Sigmoid colon (tissue), 6 donors: ENCODE measurements at regions not wholly inside any gene's neighbourhood (a gene's known extent, or its start where the extent isn't known, plus 50 kb on each side); places are given as distances from the start of the nearest gene placed in this dataset.

Experiments
- DNase-seq: peaks from one replicate; pipeline ENCODE4 v3.0.0-alpha.2; 2019
- H3K27ac ChIP-seq, 4 donors: fragments of 200-600 bp; sonication (generic); one replicate each; pipeline ENCODE4 v1.5.1; 2016 to 2019; ENCODE audit warnings: mild to moderate bottlenecking in 1 of 4
- H3K27me3 ChIP-seq, 3 donors: fragments of 200-600 bp; sonication (generic); one replicate each; pipeline ENCODE4 v1.5.1; 2019; ENCODE audit warnings: mild to moderate bottlenecking in 1 of 3
- H3K36me3 ChIP-seq, 4 donors: fragments of 200-600 bp; sonication (generic); one replicate each; pipeline ENCODE4 v1.5.1; 2016 to 2019
- H3K4me1 ChIP-seq, 4 donors: fragments of 200-600 bp; sonication (generic); one replicate each; pipeline ENCODE4 v1.5.1; 2017 to 2019
- H3K4me3 ChIP-seq, 4 donors: fragments of 200-600 bp; sonication (generic); one replicate each; pipeline ENCODE4 v1.5.1; 2017 to 2019; ENCODE audit warnings: mild to moderate bottlenecking in 2 of 4, moderate library complexity in 1 of 4
- H3K9me3 ChIP-seq, 4 donors: fragments of 200-600 bp in 3 of 4; sonication (generic) in 3 of 4; one replicate each; pipeline versions ENCODE4 v1.5.1 to v1.6.1; 2013 to 2019
- CTCF ChIP-seq, 4 experiments: fragments of 450-650 bp in 3 of 4; fragments of 200-600 bp in 1 of 4; IDR thresholded peaks; one replicate each; pipeline ENCODE4 v1.5.1; 2016 to 2019; ENCODE audit warnings: antibody characterized with exemption in 4 of 4, mild to moderate bottlenecking in 3 of 4, moderate library complexity in 2 of 4
- EP300 ChIP-seq, 4 donors: sonication (generic); formaldehyde crosslinking; IDR thresholded peaks; one replicate each; pipeline ENCODE4 v1.6.1; 2017; ENCODE audit warnings: antibody characterized with exemption in 4 of 4
- POLR2A ChIP-seq, 2 donors: fragments of 450-650 bp; IDR thresholded peaks; one replicate each; pipeline ENCODE4 v1.6.1; 2016; ENCODE audit warnings: antibody characterized with exemption in 2 of 2, mild to moderate bottlenecking in 2 of 2, moderate library complexity in 2 of 2
- POLR2AphosphoS5 ChIP-seq, 4 donors: sonication (generic); formaldehyde crosslinking; IDR thresholded peaks; one replicate each; pipeline ENCODE4 v1.6.1; 2017; ENCODE audit warnings: antibody characterized with exemption in 4 of 4
- WGBS, 2 donors: extraction: QIAGEN DNeasy Blood & Tissue Kit; methylation state at CpG; one replicate each; pipeline ENCODE4 v1.1.7; 2013; 5-methylcytosine and 5-hydroxymethylcytosine counted together
- intact Hi-C: fragments of 100-400 bp; cut with DNase I; formaldehyde crosslinking; loops from one replicate; pipeline ENCODE4 v1.15.1; 2023
- donor health status: healthy with polysubstance abuse.
- donor health status: healthy.

GRCh38 chr16:51951668-51952298, 595.2 kb downstream of the TOX3 start:
- H3K4me3 ChIP-seq: no peak overlapping the region
- 52% methylated on average over 7 of the region's 7 CpGs for WGBS, 2 donors
- no peak for TF ChIP-seq POLR2A (IDR thresholded peaks at IDR 0.05)
- TF ChIP-seq POLR2AphosphoS5 (IDR thresholded peaks at IDR 0.05): no peak
- no peak for TF ChIP-seq EP300 (IDR thresholded peaks at IDR 0.05)
- no peak for TF ChIP-seq CTCF (IDR thresholded peaks at IDR 0.05)
- H3K27me3 ChIP-seq: no peaks in the 10 kb centered on the region
- no peaks in the 10 kb centered on the region for H3K9me3 ChIP-seq
- no peak for DNase-seq
- intact Hi-C loops: no loop called here
- no peak overlapping the region for H3K27ac ChIP-seq
- H3K36me3 ChIP-seq: no peaks in the 10 kb centered on the region
- no peaks in the 10 kb centered on the region for H3K4me1 ChIP-seq

GRCh38 chr16:51950118-51950780, 596.7 kb downstream of the TOX3 start:
- H3K36me3 ChIP-seq: no peaks in the 10 kb centered on the region
- 78 to 92% methylated on average over 3 of the region's 3 CpGs for WGBS, 2 donors
- no peaks in the 10 kb centered on the region for H3K27me3 ChIP-seq
- no peak overlapping the region for H3K27ac ChIP-seq
- TF ChIP-seq CTCF (IDR thresholded peaks at IDR 0.05) (no peak), POLR2A (IDR thresholded peaks at IDR 0.05) (no peak), POLR2AphosphoS5 (IDR thresholded peaks at IDR 0.05) (no peak), EP300 (IDR thresholded peaks at IDR 0.05) (no peak)
- no peaks in the 10 kb centered on the region for H3K9me3 ChIP-seq
- H3K4me3 ChIP-seq: no peak overlapping the region
- intact Hi-C loops: no loop called here
- DNase-seq: no peak
- no peaks in the 10 kb centered on the region for H3K4me1 ChIP-seq

GRCh38 chr16:51949282-51949681, 597.7 kb downstream of the TOX3 start:
- H3K4me3 ChIP-seq: no peak overlapping the region
- H3K36me3 ChIP-seq: no peaks in the 10 kb centered on the region
- no peaks in the 10 kb centered on the region for H3K9me3 ChIP-seq
- intact Hi-C loops: no loop called here
- no peak overlapping the region for H3K27ac ChIP-seq
- no peaks in the 10 kb centered on the region for H3K27me3 ChIP-seq
- H3K4me1 ChIP-seq: no peaks in the 10 kb centered on the region
- DNase-seq: no peak
- no peak for TF ChIP-seq CTCF (IDR thresholded peaks at IDR 0.05)
- TF ChIP-seq POLR2A (IDR thresholded peaks at IDR 0.05): no peak
- no peak for TF ChIP-seq POLR2AphosphoS5 (IDR thresholded peaks at IDR 0.05)
- TF ChIP-seq EP300 (IDR thresholded peaks at IDR 0.05): no peak
- 56 to 67% methylated on average over 2 of the region's 2 CpGs for whole genome bisulfite sequencing, 2 donors

GRCh38 chr16:51941412-51941811, 605.5 kb downstream of the TOX3 start:
- intact Hi-C loops: no loop called here

GRCh38 chr16:51940183-51940582, 606.8 kb downstream of the TOX3 start:
- Histone ChIP-seq H3K36me3 (no peaks in the 10 kb centered on the region), H3K27me3 (no peaks in the 10 kb centered on the region), H3K4me3 (no peak overlapping the region), H3K27ac (no peak overlapping the region), H3K4me1 (no peaks in the 10 kb centered on the region), H3K9me3 (no peaks in the 10 kb centered on the region)
- 14 to 50% methylated on average over 1 of the region's 1 CpG for WGBS, 2 donors
- TF ChIP-seq EP300 (IDR thresholded peaks at IDR 0.05): no peak
- DNase-seq: no peak
- intact Hi-C loops: no loop called here

More at GRCh38 chr16:51941412-51941811, 605.5 kb downstream of the TOX3 start:
- Histone ChIP-seq H3K27ac (no peak overlapping the region), H3K4me1 (no peaks in the 10 kb centered on the region), H3K4me3 (no peak overlapping the region), H3K9me3 (no peaks in the 10 kb centered on the region), H3K27me3 (no peaks in the 10 kb centered on the region), H3K36me3 (no peaks in the 10 kb centered on the region)
- DNase-seq: no peak
- TF ChIP-seq POLR2AphosphoS5 (IDR thresholded peaks at IDR 0.05): no peak
- no peak for TF ChIP-seq POLR2A (IDR thresholded peaks at IDR 0.05)
